ENCODE measurements at regions not wholly inside any gene's neighbourhood (a gene's known extent, or its start where the extent isn't known, plus 50 kb on each side); places are given as distances from the start of the nearest gene placed in this dataset.

DNA sequence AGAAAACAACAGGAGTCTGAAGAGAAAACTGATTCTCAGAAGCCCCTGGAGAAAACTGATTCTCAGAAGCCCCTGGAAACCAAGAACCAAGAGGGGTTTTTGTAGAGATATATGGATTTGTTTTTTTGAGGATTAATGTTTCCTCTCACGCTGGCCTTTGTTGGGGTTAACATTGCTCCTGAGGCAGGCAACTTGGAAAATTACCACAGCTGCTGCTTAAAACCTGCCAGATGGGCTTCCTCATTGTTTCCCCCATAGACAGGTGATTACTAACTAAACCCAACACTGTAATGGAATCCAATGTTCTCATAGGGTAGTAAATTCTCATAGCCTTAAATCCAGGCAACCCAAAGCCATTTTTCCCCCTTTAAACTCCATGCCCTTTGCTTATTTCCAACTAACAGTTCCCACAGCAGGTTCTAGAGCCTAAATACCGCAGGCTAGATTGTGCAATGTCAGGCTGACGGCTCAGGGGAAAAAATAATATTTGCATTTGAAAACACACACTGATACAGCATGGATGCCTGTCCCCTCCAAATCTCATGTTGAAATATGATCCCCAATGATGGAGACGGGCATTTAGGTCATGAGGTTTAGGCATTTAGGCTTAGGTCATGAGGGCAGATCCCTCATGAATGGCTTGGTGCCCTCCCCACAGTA is 272.3 kb upstream of the PKDCC start:
- no peaks in the 10 kb centered on the region for H3K27me3 ChIP-seq
- DNase-seq (no peak), FAIRE-seq (no peak), ATAC-seq (peak in 2 of 4 donors; percentile 38 to 56)
- intact Hi-C loops (cut with DNase I), result no loop called here
- H3K27ac ChIP-seq, result no peak overlapping the region
- no peaks in the 10 kb centered on the region for H3K4me1 ChIP-seq
- H3K9me3 ChIP-seq, result no peaks in the 10 kb centered on the region
- TF ChIP-seq, protein P1, sequence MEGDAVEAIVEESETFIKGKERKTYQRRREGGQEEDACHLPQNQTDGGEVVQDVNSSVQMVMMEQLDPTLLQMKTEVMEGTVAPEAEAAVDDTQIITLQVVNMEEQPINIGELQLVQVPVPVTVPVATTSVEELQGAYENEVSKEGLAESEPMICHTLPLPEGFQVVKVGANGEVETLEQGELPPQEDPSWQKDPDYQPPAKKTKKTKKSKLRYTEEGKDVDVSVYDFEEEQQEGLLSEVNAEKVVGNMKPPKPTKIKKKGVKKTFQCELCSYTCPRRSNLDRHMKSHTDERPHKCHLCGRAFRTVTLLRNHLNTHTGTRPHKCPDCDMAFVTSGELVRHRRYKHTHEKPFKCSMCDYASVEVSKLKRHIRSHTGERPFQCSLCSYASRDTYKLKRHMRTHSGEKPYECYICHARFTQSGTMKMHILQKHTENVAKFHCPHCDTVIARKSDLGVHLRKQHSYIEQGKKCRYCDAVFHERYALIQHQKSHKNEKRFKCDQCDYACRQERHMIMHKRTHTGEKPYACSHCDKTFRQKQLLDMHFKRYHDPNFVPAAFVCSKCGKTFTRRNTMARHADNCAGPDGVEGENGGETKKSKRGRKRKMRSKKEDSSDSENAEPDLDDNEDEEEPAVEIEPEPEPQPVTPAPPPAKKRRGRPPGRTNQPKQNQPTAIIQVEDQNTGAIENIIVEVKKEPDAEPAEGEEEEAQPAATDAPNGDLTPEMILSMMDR (IDR thresholded peaks at IDR 0.05), result no peak
- no peak overlapping the region for H3K4me3 ChIP-seq
- WGBS, 2 donors, result 34 to 38% methylated on average over 4 of the region's 4 CpGs
- H3K36me3 ChIP-seq, result no peaks in the 10 kb centered on the region

DNA sequence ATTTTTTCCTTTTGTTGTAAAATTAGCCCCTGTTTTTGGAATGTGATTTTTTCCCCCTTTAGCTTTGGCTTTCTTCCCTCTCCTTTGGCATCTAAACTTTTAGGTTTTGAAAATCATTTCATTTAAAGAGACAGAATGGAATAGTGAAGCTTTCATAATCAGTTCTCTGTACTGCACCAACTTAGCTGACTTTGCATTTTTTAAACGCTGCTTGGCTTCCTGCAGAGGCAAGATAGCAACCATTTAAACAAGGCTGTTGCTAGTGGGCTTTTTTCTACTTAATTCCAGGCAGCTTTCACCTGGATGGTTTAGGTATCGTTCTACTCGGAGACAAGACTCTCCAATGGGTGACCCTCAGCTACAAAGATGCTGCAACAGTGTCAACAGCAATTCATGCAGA is 267.9 kb upstream of the PKDCC start:
- intact Hi-C loops (cut with DNase I), result no loop called here
- TF ChIP-seq, protein P1 (IDR thresholded peaks at IDR 0.05), result no peak
- no peaks in the 10 kb centered on the region for H3K27me3 ChIP-seq
- no peak overlapping the region for H3K4me3 ChIP-seq
- no peak for ATAC-seq
- no peak overlapping the region for H3K27ac ChIP-seq
- H3K9me3 ChIP-seq, result no peaks in the 10 kb centered on the region
- H3K4me1 ChIP-seq, result no peaks in the 10 kb centered on the region
- DNase-seq, result no peak
- no peaks in the 10 kb centered on the region for H3K36me3 ChIP-seq
- WGBS, 2 donors, result 49 to 55% methylated on average over 3 of the region's 3 CpGs
- FAIRE-seq, result no peak

DNA sequence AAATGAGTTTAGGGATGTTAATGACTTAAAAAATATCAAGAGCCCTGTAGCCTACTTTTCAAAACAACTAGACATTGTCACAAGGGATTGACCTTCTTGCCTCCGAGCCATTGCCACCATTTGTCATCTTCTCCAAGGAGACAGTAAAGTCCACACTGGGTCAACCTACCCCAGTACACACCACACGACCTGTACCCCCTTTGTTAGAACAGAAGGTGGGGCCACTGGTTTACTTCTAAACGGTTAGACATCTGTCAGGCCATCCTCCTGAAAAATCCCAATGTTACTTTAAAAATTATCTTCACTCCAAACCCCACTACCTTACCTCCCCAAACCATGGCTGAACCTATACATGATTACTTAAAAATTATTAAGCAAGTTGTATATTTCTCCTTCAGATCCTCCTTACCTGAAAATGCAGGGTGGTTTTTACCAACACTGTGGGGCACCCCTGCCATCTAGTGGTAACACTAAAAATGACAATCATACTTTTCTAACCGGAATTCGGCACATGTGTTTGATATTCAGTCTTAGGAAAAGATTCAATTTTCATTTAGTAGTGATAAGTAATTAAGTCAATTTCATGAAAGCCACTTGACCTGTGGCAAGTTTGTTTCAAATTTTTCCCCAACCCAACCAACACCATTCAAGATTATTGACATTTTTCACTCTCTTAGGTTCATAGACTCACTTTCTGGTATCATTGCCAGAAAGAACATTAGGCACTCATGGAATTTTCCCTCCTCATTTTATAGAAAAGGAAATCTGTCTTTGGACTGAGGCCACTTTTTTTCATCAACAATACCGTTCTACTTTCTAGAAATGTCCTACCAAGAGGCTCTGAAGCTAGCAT is 265.3 kb upstream of the PKDCC start:
- no peaks in the 10 kb centered on the region for H3K4me1 ChIP-seq
- no peak overlapping the region for H3K4me3 ChIP-seq
- no peaks in the 10 kb centered on the region for H3K27me3 ChIP-seq
- ATAC-seq (peak in 3 of 4 donors; percentile 69 to 79 (median 77)), FAIRE-seq (peak; percentile 81), DNase-seq (peak in 1 of 6 donors; percentile 32)
- no peaks in the 10 kb centered on the region for H3K36me3 ChIP-seq
- H3K9me3 ChIP-seq, result no peaks in the 10 kb centered on the region
- TF ChIP-seq, protein P1 (IDR thresholded peaks at IDR 0.05), result peak; percentile 37 to 82 (median 64)
- 17 to 23% methylated on average over 6 of the region's 6 CpGs for WGBS, 2 donors
- H3K27ac ChIP-seq, result no peak overlapping the region
- intact Hi-C loops (cut with DNase I), result no loop called here

DNA sequence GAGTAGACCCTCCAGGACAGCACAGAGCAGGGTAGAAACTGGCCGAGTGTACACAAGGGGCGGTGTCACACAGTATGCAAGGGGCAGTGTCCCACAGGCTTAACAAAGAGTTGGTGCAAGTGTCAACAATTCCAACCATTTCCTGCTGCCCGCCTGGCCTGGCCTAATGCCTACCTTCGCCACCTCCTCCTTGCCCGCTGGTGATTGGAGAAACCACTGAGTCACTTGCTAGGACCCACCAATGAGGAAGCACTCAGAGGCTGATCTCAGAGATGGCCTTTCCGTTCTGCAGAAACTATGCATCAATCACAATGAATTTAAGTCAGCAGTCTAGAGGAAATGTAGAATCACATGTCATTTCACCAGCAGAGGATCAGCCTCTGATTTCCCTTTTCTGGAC is 263.3 kb upstream of the PKDCC start:
- no peak for ATAC-seq
- H3K4me1 ChIP-seq, result no peaks in the 10 kb centered on the region
- no peaks in the 10 kb centered on the region for H3K36me3 ChIP-seq
- FAIRE-seq, result no peak
- intact Hi-C loops (cut with DNase I), result no loop called here
- no peak overlapping the region for H3K27ac ChIP-seq
- DNase-seq, result no peak
- 77 to 81% methylated on average over 6 of the region's 6 CpGs for WGBS, 2 donors
- no peaks in the 10 kb centered on the region for H3K27me3 ChIP-seq
- TF ChIP-seq, protein P1 (IDR thresholded peaks at IDR 0.05), result no peak
- no peak overlapping the region for H3K4me3 ChIP-seq
- no peaks in the 10 kb centered on the region for H3K9me3 ChIP-seq

All from pancreas (tissue), 10 donors.